Natural killer cell (primary cell): ENCODE measurements at regions not wholly inside any gene's neighbourhood (a gene's known extent, or its start where the extent isn't known, plus 50 kb on each side); places are given as distances from the start of the nearest gene placed in this dataset.
"Not testable (repeated sequence)": the region's sequence is repeated elsewhere in the genome, so short reads cannot be mapped to it uniquely, and the experiment has no call there.

ENCODE experiments used
- ATAC-seq, 3 donors: fragments of 150-1000 bp in 2 of 3; fragments of 200-7000 bp in 1 of 3; cut with Tn5 transposase; 1 replicate in 1 of 3; 2 replicates in 2 of 3; pipeline ENCODE4 v1.10.0; 2021; ENCODE audit warnings: mild to moderate bottlenecking in 2 of 3, moderate library complexity in 2 of 3
- DNase-seq, 2 donors: peaks; one replicate each; pipeline versions ENCODE4 v3.0.0 to v3.0.0-alpha.2; 2013 to 2021; ENCODE audit warnings: mixed read lengths in 1 of 2
- H3K27ac ChIP-seq: one replicate; pipeline ENCODE4 v1.5.1; 2013; ENCODE audit warnings: mild to moderate bottlenecking, low read length
- H3K27me3 ChIP-seq: one replicate; pipeline ENCODE4 v1.6.1; 2013; ENCODE audit warnings: low read length; ENCODE audit not compliant: control insufficient read depth, insufficient read depth
- H3K36me3 ChIP-seq: one replicate; pipeline ENCODE4 v1.6.1; 2013; ENCODE audit warnings: low read length; ENCODE audit not compliant: control insufficient read depth, insufficient read depth
- H3K4me1 ChIP-seq: one replicate; pipeline ENCODE4 v1.6.1; 2013; ENCODE audit warnings: low read length; ENCODE audit not compliant: control insufficient read depth, insufficient read depth
- H3K4me3 ChIP-seq: one replicate; pipeline ENCODE4 v1.5.1; 2013; ENCODE audit warnings: low read length
- H3K9me3 ChIP-seq: one replicate; pipeline ENCODE4 v1.6.1; 2013; ENCODE audit warnings: low read length; ENCODE audit not compliant: control insufficient read depth, insufficient read depth
- H3K27ac Mint-ChIP-seq, 2 donors: one replicate each; pipeline ENCODE4 v1.8.0; 2022; ENCODE audit warnings: mild to moderate bottlenecking in 2 of 2, mixed read lengths in 2 of 2, moderate library complexity in 1 of 2
- H3K27me3 Mint-ChIP-seq, 2 donors: one replicate each; pipeline ENCODE4 v1.8.0; 2022; ENCODE audit warnings: low read depth in 2 of 2, mixed read lengths in 2 of 2
- H3K36me3 Mint-ChIP-seq: one replicate; pipeline ENCODE4 v1.8.0; 2022; ENCODE audit warnings: mixed read lengths
- H3K4me1 Mint-ChIP-seq, 2 donors: one replicate each; pipeline ENCODE4 v1.8.0; 2022; ENCODE audit warnings: mixed read lengths in 2 of 2
- H3K4me3 Mint-ChIP-seq: one replicate; pipeline ENCODE4 v1.8.0; 2022; ENCODE audit warnings: mild to moderate bottlenecking, moderate library complexity, mixed read lengths
- H3K9me3 Mint-ChIP-seq, 2 donors: one replicate each; pipeline ENCODE4 v1.8.0; 2022; ENCODE audit warnings: mixed read lengths in 2 of 2
- WGBS: methylation state at CpG from one replicate; pipeline ENCODE4 v1.1.7; 2013; ENCODE audit warnings: missing lambda C conversion rate; ENCODE audit not compliant: insufficient coverage; 5-methylcytosine and 5-hydroxymethylcytosine counted together
- intact Hi-C: fragments of 100-400 bp; cut with micrococcal nuclease; formaldehyde crosslinking; loops from one replicate; pipeline ENCODE4 v1.14.2; 2022
- TF ChIP-seq, protein P1 (sequence below): fragments of 200-600 bp; IDR thresholded peaks from one replicate; pipeline ENCODE4 v1.8.0; 2022; ENCODE audit warnings: antibody characterized with exemption

DNA sequence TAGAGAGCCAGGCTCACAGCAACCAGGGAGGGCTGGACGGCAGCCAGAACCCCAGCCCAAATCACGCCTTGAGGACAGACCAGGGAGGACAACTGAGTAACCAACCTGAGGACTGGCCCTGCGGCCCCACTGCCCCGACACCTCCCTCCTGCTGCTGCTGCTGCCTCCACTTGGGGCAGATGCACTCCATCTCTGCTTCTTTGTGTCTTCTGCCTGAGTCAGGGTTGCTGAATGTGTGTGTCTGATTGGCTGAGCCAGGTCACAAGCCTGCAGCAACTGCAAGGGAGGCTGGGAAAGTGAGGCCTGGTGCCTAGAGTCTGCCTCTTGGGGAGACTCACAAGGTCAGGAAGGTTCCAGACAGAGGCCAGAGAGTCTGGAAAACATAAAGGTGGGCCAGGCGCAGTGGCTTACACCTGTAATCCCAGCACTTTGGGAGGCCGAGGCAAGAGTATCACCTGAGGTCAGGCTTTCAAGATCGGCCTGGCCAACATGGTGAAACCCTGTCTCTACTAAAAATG is 83.4 kb downstream of the ZFP36L2 start:
- Histone ChIP-seq H3K4me3 (peak overlapping the region; percentile 41), H3K4me1 (peaks cover 57% of the 10 kb centered on the region), H3K27ac (peak overlapping the region; percentile 76), H3K36me3 (no peaks in the 10 kb centered on the region), H3K27me3 (no peaks in the 10 kb centered on the region), H3K9me3 (no peaks in the 10 kb centered on the region)
- H3K36me3 Mint-ChIP-seq, result no peaks in the 10 kb centered on the region
- TF ChIP-seq, protein P1, sequence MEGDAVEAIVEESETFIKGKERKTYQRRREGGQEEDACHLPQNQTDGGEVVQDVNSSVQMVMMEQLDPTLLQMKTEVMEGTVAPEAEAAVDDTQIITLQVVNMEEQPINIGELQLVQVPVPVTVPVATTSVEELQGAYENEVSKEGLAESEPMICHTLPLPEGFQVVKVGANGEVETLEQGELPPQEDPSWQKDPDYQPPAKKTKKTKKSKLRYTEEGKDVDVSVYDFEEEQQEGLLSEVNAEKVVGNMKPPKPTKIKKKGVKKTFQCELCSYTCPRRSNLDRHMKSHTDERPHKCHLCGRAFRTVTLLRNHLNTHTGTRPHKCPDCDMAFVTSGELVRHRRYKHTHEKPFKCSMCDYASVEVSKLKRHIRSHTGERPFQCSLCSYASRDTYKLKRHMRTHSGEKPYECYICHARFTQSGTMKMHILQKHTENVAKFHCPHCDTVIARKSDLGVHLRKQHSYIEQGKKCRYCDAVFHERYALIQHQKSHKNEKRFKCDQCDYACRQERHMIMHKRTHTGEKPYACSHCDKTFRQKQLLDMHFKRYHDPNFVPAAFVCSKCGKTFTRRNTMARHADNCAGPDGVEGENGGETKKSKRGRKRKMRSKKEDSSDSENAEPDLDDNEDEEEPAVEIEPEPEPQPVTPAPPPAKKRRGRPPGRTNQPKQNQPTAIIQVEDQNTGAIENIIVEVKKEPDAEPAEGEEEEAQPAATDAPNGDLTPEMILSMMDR, result no peak
- peaks cover 33 to 50% of the 10 kb centered on the region in 2 donors for H3K4me1 Mint-ChIP-seq
- no peaks in the 10 kb centered on the region for H3K9me3 Mint-ChIP-seq
- peak in 1 of 2 donors; percentile 63 for DNase-seq
- intact Hi-C loops, result no loop called here
- ATAC-seq, result peak; percentile 57 to 61 (median 58)
- 88% methylated on average over 7 of the region's 7 CpGs for WGBS
- no peaks in the 10 kb centered on the region for H3K27me3 Mint-ChIP-seq
- peak overlapping the region; percentile 87 to 96 for H3K27ac Mint-ChIP-seq
- H3K4me3 Mint-ChIP-seq, result peak overlapping the region; percentile 61

DNA sequence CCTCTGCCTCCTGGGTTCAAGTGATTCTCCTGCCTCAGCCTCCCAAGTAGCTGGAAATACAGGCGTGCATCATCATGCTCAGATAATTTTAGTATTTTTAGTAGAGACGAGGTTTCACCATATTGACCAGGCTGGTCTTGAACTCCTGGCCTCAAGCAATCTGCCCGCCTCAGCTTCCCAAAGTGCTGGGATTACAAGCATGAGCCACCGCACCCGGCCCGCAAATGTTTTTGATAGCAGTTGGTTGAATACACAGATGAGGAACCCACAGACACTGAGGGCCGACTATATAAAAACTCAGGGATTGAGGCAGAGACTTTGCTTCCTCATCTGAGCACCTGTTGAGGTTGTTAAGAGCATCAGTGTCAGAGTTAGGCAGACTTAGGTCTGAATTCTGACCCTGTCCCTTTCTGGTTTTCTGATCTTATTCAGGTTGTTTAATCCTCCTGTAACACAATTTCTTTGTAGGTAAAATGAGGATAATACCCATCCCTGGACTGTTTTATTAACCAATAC is 84.7 kb downstream of the ZFP36L2 start:
- ATAC-seq, H3K36me3 Mint-ChIP-seq, H3K9me3 Mint-ChIP-seq, H3K4me3 ChIP-seq, H3K27me3 ChIP-seq, DNase-seq, H3K36me3 ChIP-seq, H3K9me3 ChIP-seq, H3K27me3 Mint-ChIP-seq, intact Hi-C loops: not testable (repeated sequence)
- H3K27ac ChIP-seq, result peak overlapping the region; percentile 97
- Mint-ChIP-seq H3K4me1 (peaks cover 46 to 58% of the 10 kb centered on the region in 2 donors), H3K4me3 (peak overlapping the region; percentile 42), H3K27ac (peak overlapping the region; percentile 87 to 96)
- peaks cover 70% of the 10 kb centered on the region for H3K4me1 ChIP-seq
- 77% methylated on average over 7 of the region's 7 CpGs for WGBS

DNA sequence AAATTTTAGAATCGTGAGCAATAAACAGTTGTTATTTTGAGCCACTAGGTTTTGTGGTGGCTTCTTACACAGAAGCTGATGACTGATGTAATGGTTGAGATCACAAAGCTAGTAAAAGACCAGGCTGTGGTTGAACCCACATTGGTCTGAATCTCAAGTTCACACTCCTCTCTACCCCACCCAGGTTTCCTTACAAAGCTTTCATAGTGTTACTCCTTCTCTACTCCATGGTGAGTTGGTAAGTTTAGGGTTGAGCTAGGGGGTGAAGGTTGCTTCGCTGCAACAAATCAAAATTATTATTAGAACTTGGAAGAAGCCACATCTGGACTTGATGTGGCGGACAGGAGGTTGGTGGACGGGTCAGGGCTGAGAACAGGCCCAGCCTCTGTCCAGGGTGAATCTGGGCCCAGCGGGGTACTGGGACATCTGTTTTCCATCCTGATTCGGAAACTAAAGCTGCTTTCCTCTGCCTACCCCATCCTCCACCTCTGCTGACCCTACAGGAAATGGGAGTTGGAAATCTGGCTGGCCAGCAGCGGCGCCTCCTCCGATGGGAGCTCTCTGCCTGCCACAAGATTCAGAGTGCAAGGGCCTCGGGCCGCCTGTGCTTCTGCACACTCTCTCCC is 86.3 kb downstream of the ZFP36L2 start:
- no peaks in the 10 kb centered on the region for H3K9me3 Mint-ChIP-seq
- no peaks in the 10 kb centered on the region for H3K36me3 Mint-ChIP-seq
- peak; percentile 52 to 72 (median 65) for ATAC-seq
- no peaks in the 10 kb centered on the region for H3K27me3 Mint-ChIP-seq
- no peaks in the 10 kb centered on the region for H3K9me3 ChIP-seq
- TF ChIP-seq, protein P1, result no peak
- 55% methylated on average over 11 of the region's 11 CpGs for WGBS
- H3K4me3 Mint-ChIP-seq, result peak overlapping the region; percentile 87
- H3K4me1 Mint-ChIP-seq, result peaks cover 61 to 74% of the 10 kb centered on the region in 2 donors
- H3K4me1 ChIP-seq, result peaks cover 86% of the 10 kb centered on the region
- no peaks in the 10 kb centered on the region for H3K36me3 ChIP-seq
- DNase-seq, result peak in 1 of 2 donors; percentile 80
- H3K27ac ChIP-seq, result peak overlapping the region; percentile 97
- no peaks in the 10 kb centered on the region for H3K27me3 ChIP-seq
- H3K27ac Mint-ChIP-seq, result peak overlapping the region; percentile 87 to 96
- intact Hi-C loops, result loop anchor here (1.0 to 5.0 kb wide), 2 partner anchors 9 to 328 kb away; no protein-coding TSS in a partner anchor
- no peak overlapping the region for H3K4me3 ChIP-seq

DNA sequence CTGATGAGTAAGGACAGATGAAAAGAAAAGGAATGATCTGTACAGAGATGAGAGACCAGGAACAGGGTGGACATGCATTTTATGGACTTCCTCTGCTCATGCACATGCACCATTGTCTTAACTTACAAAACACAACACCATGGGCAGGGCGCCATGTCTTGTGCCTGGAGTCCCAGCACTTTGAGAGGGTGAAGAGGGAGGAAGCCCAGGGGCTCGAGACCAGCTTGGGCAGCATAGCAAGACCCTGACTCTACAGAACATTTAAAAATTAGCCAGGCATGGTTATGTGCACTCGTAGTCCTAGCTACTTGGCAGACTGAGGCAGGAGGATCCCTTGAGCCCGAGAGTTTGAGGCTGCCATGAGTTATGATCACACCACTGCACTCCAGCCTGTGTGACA is 86.9 kb downstream of the ZFP36L2 start:
- H3K4me3 ChIP-seq, result no peak overlapping the region
- no peak for DNase-seq
- H3K27me3 Mint-ChIP-seq, result no peaks in the 10 kb centered on the region
- peaks cover 61 to 76% of the 10 kb centered on the region in 2 donors for H3K4me1 Mint-ChIP-seq
- H3K36me3 Mint-ChIP-seq, result no peaks in the 10 kb centered on the region
- peak overlapping the region; percentile 87 to 96 for H3K27ac Mint-ChIP-seq
- no peaks in the 10 kb centered on the region for H3K27me3 ChIP-seq
- H3K9me3 Mint-ChIP-seq, result no peaks in the 10 kb centered on the region
- TF ChIP-seq, protein P1, result no peak
- H3K36me3 ChIP-seq, result no peaks in the 10 kb centered on the region
- 62% methylated on average over 4 of the region's 4 CpGs for WGBS
- intact Hi-C loops, result loop anchor here (5.0 kb wide), 1 partner anchor 327 kb away; no protein-coding TSS in a partner anchor
- H3K9me3 ChIP-seq, result no peaks in the 10 kb centered on the region
- H3K4me1 ChIP-seq, result peaks cover 92% of the 10 kb centered on the region
- ATAC-seq, result peak in 1 of 3 donors; percentile 6
- peak overlapping the region; percentile 87 for H3K4me3 Mint-ChIP-seq
- peak overlapping the region; percentile 97 for H3K27ac ChIP-seq
